GM19467 (cell line): ENCODE measurements at regions not wholly inside any gene's neighbourhood (a gene's known extent, or its start where the extent isn't known, plus 50 kb on each side); places are given as distances from the start of the nearest gene placed in this dataset.

ENCODE experiments used
- ATAC-seq: cut with Tn5 transposase; IDR thresholded peaks from one replicate; pipeline ENCODE4 v1.9.1; 2021; ENCODE audit warnings: mild to moderate bottlenecking, moderate library complexity; ENCODE audit not compliant: unreplicated experiment

DNA sequence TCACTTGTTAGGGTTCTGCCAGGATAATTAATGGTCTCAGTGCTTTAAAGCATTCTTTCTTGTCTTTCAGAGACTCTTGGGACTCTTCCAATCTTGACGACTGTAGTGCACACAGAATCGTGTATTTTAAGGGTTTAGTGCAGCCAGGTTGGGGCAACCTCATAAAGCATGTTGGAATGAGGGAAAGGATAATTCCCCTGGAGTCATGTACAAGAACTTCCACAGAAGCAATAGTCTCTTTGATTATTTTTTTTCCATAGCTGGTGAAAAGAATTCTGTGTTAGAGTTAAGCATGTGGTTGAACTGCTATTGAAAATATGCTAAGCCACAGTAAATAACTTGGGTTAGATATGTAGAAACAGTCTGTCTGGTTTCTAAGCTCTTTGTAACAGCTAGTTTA, 246.8 kb upstream of the DAAM1 start:
- ATAC-seq: no peak

DNA sequence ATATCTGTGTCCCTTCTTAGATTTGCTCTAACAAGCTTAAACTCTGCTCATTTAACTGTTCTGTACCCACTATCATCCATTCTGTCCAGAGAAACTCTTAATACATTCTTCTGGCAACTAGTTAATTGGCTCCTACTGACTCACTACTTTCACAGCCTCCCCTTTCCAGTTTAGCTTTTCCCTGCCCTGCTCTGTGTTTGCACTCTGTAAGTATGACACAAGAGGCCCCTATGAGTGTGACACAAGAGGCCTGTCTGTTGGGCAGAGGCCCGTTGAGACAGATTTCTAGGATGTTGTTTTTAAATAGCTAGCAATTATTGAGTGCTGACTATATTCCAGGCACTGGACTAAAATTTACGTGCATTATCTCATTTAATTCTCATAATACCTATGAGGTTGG, 246.0 kb upstream of the DAAM1 start:
- no peak for ATAC-seq

DNA sequence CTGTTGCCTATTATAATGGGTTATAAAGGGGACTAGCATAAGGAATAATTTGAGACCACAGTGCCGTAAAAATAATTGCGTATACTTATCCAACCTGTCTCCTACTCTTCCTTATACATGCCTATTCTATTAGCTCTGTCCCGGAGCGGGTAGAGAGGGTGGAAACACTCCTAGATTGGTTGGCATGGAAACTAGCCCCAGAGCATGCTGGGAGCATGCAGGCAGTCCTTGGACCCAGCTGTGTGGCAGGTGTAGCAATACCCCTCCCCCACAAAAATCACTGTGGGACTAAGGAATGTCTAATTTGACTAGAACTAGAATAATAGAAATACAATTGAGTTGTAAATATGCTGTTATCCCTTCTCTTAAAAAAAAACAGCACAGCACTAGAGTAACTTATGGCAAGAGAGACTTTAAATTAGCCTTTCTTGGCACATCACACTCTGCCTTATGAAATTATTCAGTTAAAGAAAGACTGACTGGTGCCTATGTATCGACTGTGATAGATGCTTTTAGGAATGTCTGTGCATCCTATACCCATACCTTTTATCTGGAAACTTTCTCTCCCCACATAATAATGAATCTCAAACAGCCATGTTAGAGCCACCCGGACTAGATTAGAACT, 244.0 kb upstream of the DAAM1 start:
- no peak for ATAC-seq

DNA sequence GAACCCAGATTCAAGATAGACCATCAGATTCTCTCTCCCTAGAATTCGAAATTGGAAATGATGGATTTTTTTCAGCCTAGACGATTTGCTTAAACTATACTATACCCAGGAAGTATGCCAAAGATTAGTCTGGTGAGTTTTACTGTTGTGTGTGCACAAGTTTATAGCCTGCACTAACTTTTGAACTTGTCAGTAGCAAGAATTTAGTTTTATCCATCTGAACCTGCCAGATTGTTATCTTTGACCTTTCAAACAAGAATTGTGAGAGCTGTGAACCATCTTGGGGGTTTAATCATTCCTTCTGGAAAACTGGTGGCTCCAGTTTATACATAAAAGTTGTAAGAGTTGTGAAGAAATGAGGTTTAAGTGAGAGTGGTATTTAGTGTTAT, 243.5 kb upstream of the DAAM1 start:
- no peak for ATAC-seq

DNA sequence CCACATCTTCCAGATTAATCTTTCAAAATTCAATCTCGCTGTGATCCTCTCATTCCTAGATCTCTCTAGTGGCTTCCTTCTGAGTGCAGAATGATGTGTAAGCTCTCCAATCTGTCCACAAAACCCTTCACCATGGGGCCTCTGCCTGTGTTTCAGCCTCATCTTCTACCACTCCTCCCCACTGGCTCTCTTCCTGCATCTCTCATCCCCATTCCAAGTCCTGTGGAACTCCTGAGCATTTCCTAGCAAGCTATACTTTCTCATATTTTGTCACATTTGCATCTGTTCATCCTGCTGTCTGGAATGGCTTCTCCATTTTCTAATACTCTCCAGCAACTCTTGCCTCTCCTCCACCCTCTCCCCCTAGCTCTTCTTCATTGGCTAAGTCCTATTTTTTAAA, 242.0 kb upstream of the DAAM1 start:
- no peak for ATAC-seq

DNA sequence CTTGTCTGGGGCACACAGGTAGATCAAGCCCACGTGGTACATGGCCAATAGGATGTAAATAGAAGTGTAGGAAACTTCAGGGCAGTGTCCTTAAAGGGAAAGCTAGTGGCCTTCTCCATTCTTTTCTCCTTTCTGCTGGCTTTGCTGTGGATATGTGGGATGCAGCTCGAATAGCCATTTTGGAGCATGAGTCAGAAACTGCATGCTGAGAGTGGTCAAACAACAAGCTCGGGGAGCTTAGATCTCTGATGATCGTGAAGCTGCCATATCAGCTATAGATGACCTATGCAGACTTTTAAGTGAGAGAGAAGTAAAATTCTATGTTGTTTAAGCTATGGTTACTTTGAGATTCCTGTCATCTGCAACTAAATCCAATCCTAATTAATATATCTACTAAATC, 241.3 kb upstream of the DAAM1 start:
- no peak for ATAC-seq

DNA sequence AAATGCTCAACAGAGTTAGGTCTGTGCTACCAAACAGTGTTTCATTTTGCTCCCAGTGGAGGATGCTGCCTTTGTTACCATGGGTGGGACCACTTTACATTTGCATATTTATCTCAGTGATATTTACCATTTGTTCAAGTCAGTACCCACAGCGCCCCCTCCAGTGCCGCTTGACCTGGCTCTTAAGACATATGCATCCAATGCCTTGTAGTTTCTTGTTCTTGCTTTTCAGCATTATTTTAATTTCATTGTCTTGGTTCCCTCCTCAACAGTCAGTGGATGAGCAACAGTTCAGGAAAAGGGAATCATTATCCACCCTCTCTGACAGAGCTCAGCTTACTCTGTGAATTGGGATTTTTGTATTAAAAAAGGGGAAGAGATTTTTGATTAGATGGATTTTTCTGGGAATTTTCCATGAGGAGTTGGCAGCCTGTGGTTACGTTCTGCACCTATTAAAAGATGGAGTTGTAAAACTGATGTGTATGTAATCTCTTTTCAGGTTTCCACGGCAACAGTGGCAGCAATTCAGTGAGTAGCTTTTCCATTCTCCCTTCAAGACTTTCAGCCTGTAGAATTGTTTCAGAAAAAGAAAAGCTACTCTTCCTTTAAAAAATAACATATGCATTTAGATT, 240.5 kb upstream of the DAAM1 start:
- ATAC-seq: no peak

DNA sequence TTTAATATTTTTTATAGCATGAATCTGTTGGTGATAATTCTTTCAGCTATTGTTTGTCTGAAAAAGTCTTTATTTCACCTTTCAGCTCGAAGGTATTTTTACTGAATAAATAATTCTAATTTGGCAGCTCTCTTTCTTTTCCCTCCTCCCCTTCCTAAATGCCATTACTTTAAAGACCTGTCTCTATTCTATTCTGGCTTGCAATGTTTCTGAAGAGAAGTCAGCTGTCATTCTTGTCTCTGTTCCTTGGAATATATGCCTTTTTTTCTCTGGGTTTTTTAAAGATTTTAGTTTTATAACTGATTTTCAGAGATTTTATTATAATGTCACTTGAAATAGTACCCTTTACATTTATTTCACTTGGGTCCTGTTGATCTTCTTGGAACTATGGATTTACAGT, 237.9 kb upstream of the DAAM1 start:
- ATAC-seq: no peak

DNA sequence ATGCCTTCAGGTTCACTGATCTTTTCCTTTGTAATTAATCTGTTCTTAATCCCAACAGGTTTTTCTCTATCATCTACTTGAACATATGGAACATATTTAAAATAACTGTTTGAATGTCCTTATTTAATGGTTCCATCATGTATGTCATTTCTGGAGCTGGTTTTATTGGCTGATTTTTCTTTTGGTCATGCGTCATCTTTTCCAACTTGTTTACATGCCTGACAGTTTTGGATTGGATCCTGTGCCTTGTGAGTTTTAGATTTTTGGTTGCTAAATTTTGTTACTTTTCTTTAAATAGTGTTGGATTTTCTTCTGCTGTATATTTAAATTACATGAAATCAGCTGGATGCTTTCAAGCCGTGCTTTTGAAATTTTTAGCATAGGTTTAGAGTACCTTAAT, 237.3 kb upstream of the DAAM1 start:
- no peak for ATAC-seq

DNA sequence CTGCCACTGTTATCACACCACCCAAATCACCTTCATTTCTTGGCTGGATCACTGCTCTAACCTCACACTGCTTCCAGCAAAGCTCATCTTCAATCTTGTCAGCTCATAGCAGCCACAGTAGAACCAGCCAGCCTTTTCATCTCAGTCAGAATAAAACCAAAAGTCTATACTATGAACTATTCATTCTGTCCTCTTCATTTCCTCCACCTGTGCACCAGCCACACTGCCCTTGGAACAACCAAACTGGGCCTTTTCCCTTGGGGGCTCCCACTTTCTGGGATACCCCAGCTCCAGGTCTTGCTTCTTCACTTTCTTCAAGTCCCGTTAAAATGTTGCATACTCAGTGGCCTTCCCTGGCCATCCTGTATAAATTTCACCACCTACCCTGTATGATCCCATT, 234.4 kb upstream of the DAAM1 start:
- no peak for ATAC-seq

DNA sequence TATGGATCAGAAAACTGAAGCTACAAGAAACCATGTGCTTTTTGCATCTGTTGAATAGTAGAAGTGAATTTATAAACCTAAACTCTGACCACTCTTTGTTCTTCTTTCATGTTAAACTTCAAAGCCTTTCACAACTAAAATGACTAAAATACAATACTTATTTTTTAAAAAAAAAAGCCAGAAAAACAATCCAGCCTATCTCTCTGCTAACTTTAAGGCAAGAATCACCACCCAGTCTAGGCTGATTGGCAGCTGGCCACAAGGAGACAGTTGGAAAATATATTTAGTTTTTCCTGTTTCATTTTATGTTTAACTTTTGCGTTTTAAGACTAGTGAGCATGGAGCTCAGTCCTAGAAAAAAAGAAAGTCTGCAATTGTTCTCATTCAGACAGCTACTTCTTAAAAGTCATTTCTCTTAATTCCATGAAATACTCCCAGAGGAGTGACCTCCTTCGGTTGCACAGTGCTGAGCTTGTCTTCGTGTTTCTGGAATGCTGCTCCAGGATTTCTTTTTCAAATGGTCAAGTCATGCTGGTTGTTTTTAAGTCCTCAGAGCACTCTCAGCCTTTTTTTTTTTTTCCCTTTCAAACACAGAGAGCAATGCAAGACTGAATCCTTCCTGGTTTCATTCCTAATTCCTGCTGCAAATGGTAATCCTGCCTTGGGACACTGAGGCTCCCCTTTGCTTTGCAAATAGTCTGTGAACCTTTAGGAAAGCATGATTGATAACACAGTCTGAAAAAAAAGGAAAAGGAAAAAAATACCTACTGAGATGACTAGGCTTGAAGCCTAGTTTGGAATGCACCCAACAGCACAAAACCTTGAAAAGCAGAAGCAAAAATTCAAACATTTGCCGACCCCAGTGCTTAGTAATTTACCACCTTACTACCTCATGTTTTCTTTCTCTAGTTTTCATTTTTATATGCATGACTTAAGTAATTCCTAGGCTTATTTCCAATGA, 233.3 kb upstream of the DAAM1 start:
- ATAC-seq: no peak

DNA sequence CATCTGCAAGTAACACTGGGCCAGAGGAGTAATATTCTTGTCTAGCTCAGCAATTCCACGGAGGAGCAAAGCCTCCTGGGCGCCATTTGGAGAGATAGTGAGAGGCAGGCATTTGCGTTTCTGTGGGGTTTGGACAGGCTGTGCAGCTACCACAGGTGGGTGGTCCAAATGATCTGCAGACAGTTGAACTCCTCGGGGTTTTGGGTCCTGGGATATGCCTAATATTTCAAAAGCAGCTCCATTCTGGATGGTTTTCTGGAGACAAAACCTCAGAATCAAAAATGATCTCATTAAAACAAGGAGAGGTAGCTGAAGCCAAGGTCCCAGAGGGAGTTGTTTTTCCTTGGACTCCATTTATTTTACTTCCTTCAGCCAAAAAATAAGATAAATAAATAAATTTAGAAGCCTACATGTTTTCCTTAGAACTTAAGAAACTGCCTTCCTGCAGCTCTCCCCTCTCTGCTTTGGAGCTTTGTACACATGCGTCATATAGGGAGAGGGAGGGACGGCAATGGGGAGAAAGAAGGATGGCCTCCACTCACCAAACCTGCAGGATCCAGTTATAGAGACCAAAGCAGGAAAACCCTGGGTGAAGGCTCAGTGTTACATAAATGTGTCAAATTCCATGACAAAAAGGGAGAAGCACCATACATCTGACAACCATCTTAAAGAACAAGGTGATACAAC, 227.3 kb upstream of the DAAM1 start:
- ATAC-seq: no peak

DNA sequence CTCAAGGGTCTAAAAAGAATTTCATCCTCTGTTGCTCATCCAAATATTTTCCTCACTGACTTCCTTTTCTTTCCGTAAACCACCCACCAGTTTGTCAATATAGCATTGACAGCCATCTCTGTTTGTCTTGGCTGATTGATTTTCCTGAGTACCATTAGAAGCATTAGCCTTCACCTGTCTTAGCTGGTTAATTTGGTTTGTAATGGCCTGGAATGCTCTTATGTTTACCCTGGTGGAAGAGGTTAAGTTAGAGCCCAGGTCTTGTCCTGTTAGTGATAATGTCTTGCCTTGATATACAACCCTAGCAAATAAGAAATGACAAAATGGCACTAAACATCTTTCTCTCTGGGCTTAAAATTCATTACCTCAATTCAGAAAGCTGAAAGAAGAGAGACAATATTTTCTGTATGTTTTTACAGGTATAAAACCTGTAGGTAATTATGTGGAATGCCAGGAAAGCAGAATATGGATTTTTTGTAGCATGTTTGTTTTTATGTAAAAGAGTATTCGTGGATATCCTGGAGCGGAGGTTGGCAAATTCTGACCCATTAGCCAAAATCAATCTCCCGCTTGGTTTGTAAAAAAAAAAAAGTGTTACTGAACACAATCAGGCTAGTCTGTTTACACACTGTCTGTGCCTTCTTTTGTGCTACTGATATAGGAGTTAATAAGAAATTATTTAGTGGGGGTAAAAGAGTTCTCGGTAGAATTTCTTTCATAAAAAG, 224.4 kb upstream of the DAAM1 start:
- ATAC-seq: no peak

DNA sequence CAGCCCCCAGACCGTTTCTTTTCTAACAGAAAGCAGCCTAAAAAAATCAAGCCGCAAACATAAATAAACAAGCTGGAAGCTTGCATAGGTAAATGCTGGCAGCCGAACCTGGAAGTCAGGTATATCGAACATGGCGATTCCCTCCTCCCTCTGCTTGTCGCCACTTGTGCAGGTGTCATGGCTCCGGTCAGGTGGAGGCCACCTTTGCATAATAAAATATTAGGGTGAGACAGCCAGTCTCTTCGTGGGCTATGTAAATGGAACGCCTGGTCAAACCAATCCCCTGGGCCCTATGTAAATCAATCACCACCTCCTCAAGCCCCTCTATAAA, 223.9 kb upstream of the DAAM1 start:
- ATAC-seq: no peak

DNA sequence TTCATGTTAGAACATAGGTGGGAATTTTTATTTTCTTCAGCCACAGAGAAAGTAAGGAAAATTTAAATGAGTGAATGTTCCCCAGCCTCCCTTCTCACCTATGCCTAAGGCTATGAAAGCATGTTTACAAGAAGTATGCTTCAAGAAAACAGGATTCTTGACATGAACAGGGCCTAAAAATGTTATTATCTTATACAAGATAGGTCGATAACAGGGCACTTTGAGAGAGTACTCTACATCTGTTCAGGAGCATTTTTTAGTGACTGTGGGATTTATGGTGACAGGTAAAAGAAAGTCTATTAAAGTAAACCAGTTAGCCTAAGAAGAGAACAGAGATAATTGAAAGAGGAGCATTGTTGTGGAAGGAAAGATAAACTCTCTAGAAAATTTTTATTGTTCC, 222.9 kb upstream of the DAAM1 start:
- ATAC-seq: no peak

DNA sequence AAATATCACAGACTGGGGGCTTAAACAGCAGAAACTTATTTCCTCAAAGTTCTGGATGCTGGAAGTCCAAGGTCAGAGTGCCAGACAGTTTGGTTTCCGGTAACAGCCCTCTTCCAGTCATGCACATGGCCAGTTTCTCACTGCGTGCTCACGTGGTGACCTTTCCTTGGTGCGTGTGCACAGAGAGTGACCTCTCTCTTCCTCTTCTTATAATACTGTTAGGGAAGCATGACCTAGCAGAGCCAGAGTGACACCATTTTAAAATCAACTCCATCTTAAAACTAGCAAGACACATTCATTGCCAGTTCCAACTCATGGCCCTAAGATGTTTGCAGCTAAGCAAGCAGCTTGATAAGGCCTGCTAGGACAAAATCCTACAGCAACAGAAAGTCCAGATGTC, 221.5 kb upstream of the DAAM1 start:
- ATAC-seq: no peak

DNA sequence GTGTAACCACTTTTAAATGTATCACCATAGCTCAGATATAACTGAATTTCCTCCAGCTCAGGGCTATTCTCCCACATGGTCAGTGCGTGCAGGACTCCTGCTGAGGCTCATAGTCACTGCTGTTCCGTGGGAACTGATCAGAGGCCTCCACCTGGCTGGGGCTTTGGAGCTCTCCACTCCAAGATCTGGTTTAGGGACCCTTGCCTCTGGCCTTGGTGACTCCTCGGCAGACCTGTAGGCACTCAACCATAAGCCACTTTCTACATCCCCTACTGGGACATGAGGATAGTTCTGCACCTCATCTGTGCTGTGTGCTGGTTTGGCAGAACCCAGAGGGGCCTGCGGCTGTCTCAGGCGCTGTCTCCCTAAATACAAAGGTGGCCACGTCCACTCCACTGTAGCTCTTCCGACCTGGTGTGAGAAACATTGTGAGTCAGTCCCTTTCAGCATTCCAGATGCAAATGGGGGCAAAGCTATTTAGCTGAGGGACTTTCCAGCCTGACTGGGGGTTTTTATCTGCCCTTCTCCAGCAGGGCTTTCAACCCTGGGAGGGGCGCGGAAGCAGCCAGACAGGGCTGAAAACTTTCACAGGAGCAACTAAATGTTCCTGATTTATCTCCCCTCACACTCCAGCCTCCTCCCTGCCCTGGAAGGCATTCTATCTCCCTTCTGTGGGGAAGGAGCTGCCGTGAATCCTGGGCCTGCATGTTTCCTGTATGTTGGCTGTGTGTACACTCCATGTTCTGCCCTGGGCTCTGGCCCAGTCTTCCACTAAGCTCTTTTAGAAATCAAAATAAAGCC, 218.3 kb upstream of the DAAM1 start:
- ATAC-seq: no peak

DNA sequence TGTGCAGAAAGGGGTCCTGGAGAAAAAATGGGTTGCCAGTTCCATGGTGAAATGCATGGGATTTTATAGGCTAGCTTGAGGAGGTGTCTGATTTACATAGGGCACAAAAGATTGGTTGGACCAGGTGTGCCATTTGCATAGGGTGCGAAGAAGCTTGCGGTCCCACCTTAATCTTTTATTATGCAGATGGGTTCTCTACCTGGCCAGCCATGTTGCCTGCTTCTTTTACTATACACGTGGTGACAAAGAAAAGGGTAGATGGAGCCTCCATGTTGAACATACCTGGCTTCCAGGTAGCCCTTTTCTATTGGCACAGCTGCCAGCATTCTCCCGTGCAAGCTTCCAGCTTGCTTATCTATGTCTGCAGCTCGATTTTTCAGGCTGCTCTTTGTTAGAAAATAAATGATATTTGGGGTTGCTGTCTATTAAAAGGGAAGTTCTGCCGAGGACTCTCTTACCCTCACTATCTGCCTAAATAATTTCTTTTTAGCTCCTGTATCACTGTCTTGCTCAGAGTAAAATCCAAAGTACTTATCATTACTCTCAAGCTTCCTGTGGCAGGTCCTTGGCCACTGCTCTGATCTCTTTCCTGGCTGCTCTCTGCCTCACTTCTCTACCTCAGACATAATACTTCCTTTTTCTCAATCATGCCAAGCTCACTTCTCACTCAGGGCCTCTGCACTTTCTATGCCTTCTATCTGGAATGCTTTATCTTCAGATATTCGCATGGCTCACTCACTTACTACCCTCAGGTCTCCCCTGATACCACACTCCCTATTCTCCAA, 216.0 kb upstream of the DAAM1 start:
- no peak for ATAC-seq

DNA sequence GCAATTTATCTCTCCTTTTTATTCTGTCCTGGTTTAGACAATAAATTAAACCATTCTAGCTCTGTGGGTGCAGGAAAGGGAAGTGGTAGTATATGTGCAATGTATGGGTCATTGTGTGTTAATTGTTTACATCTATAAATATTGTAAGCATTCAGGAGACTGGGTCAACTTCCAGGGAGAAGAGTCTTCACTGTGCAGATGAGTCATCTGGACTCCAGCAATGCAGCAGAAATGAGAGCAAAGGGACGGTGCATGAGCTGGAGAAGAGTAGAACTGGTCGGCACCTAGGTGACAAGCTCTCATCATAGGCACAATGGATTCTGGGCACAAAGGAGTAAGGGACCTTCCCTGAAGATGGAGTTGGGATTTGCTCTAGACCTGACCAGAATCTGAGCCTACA, 211.1 kb upstream of the DAAM1 start:
- no peak for ATAC-seq
